HG02870 (cell line): ENCODE measurements at regions not wholly inside any gene's neighbourhood (a gene's known extent, or its start where the extent isn't known, plus 50 kb on each side); places are given as distances from the start of the nearest gene placed in this dataset.
"Not testable (repeated sequence)": the region's sequence is repeated elsewhere in the genome, so short reads cannot be mapped to it uniquely, and the experiment has no call there.

ENCODE experiments used
- ATAC-seq: cut with Tn5 transposase; IDR thresholded peaks from one replicate; pipeline ENCODE4 v1.9.1; 2021; ENCODE audit warnings: mild to moderate bottlenecking, moderate library complexity; ENCODE audit not compliant: unreplicated experiment

GRCh38 chr9:106038266-106039001 lies 344.1 kb downstream of the TMEM38B start:
- ATAC-seq, result no peak

- ATAC-seq, result no peak
Observed at GRCh38 chr9:106039151-106039935, 345.0 kb downstream of the TMEM38B start.

- not testable (repeated sequence) for ATAC-seq
Observed at GRCh38 chr9:106041920-106042319, 347.6 kb downstream of the TMEM38B start.

- ATAC-seq, result no peak
Observed at GRCh38 chr9:106051545-106051944, 357.2 kb downstream of the TMEM38B start.

- no peak for ATAC-seq
Observed at GRCh38 chr9:106052166-106052565, 357.8 kb downstream of the TMEM38B start.

- ATAC-seq, result no peak
Observed at GRCh38 chr9:106052735-106053134, 358.4 kb downstream of the TMEM38B start.

- ATAC-seq, result no peak
Observed at GRCh38 chr9:106056328-106056727, 362.0 kb downstream of the TMEM38B start.

GRCh38 chr9:106058460-106058859 lies 364.1 kb downstream of the TMEM38B start:
- no peak for ATAC-seq

- no peak for ATAC-seq
Observed at GRCh38 chr9:106059886-106060285, 365.5 kb downstream of the TMEM38B start.

GRCh38 chr9:106060885-106061284 lies 366.5 kb downstream of the TMEM38B start:
- no peak for ATAC-seq

- ATAC-seq, result no peak
Observed at GRCh38 chr9:106062250-106062649, 367.9 kb downstream of the TMEM38B start.

- ATAC-seq, result no peak
Observed at GRCh38 chr9:106065136-106065535, 370.8 kb downstream of the TMEM38B start.

- ATAC-seq, result no peak
Observed at GRCh38 chr9:106065579-106066214, 371.4 kb downstream of the TMEM38B start.

- ATAC-seq, result no peak
Observed at GRCh38 chr9:106066940-106067524, 372.7 kb downstream of the TMEM38B start.

GRCh38 chr9:106069241-106069640 lies 374.9 kb downstream of the TMEM38B start:
- no peak for ATAC-seq

- no peak for ATAC-seq
Observed at GRCh38 chr9:106072421-106072820, 378.1 kb downstream of the TMEM38B start.

GRCh38 chr9:106074006-106074405 lies 379.7 kb downstream of the TMEM38B start:
- no peak for ATAC-seq

GRCh38 chr9:106075236-106075959 lies 381.1 kb downstream of the TMEM38B start:
- ATAC-seq, result no peak

GRCh38 chr9:106075960-106076327 lies 381.6 kb downstream of the TMEM38B start:
- ATAC-seq, result no peak

GRCh38 chr9:106076711-106077110 lies 382.4 kb downstream of the TMEM38B start:
- ATAC-seq, result no peak

GRCh38 chr9:106077731-106078130 lies 383.4 kb downstream of the TMEM38B start:
- ATAC-seq, result no peak
